Fibroblast of pulmonary artery (primary cell): ENCODE measurements at regions not wholly inside any gene's neighbourhood (a gene's known extent, or its start where the extent isn't known, plus 50 kb on each side); places are given as distances from the start of the nearest gene placed in this dataset.

Experiments
- DNase-seq: peaks from one replicate; pipeline ENCODE4 v3.0.0-alpha.2; 2010; ENCODE audit warnings: low read depth
- H3K4me3 ChIP-seq: replicated peaks from 2 replicates; pipeline ENCODE4 v1.5.1; 2011; ENCODE audit warnings: low read depth, mild to moderate bottlenecking, control low read depth, low read length, moderate library complexity
- CTCF ChIP-seq: IDR thresholded peaks from 2 replicates; pipeline ENCODE4 v1.5.1; 2011; ENCODE audit warnings: mild to moderate bottlenecking, control low read depth, low read length, inconsistent platforms; ENCODE audit errors: missing control alignments

GRCh38 chr1:177341773-177342172 is 171.0 kb downstream of the BRINP2 start:
- no peak overlapping the region for H3K4me3 ChIP-seq
- TF ChIP-seq CTCF: no peak
- DNase-seq: no peak

GRCh38 chr1:177340601-177341067 is 169.9 kb downstream of the BRINP2 start:
- no peak for DNase-seq
- no peak for TF ChIP-seq CTCF
- H3K4me3 ChIP-seq: no peak overlapping the region

GRCh38 chr1:177338376-177338775 is 167.6 kb downstream of the BRINP2 start:
- H3K4me3 ChIP-seq: no peak overlapping the region
- TF ChIP-seq CTCF: no peak
- no peak for DNase-seq

- no peak overlapping the region for H3K4me3 ChIP-seq
- TF ChIP-seq CTCF: no peak
- no peak for DNase-seq
These were observed 164.1 kb downstream of the BRINP2 start for GRCh38 chr1:177334903-177335302.

- no peak for DNase-seq
- peak; percentile 11 for TF ChIP-seq CTCF
These were observed 163.3 kb downstream of the BRINP2 start for GRCh38 chr1:177333936-177334595.

More at GRCh38 chr1:177333936-177334595, 163.3 kb downstream of the BRINP2 start:
- H3K4me3 ChIP-seq: no peak overlapping the region
